AG04450 (cell line): ENCODE measurements at regions not wholly inside any gene's neighbourhood (a gene's known extent, or its start where the extent isn't known, plus 50 kb on each side); places are given as distances from the start of the nearest gene placed in this dataset.
"Not testable (repeated sequence)": the region's sequence is repeated elsewhere in the genome, so short reads cannot be mapped to it uniquely, and the experiment has no call there.

Source experiments
- CTCF ChIA-PET: fragments of 300-600, 350-600 bp; formaldehyde crosslinking; extraction: SDS; loops from one replicate; lab custom pipeline; 2022; ENCODE audit warnings: antibody characterized with exemption, inconsistent platforms; lab: Charles Lee
- POLR2A ChIA-PET: fragments of 350-600 bp; formaldehyde crosslinking; extraction: SDS; loops from one replicate; lab custom pipeline; 2021; ENCODE audit warnings: antibody characterized with exemption, inconsistent platforms; lab: Yijun Ruan, JAX
- DNase-seq: peaks from one replicate; pipeline ENCODE4 v3.0.0-alpha.2; 2011; ENCODE audit warnings: low read depth, low spot score
- H3K27ac ChIP-seq: one replicate; pipeline ENCODE4 v1.5.1; 2012; ENCODE audit warnings: low read depth, low read length, control low read depth
- H3K27me3 ChIP-seq: one replicate; pipeline ENCODE4 v1.6.0; 2012; ENCODE audit warnings: low read length; ENCODE audit not compliant: control insufficient read depth, insufficient read depth
- H3K4me3 ChIP-seq: 2 replicates; pipeline ENCODE4 v1.5.1; 2011; ENCODE audit warnings: mild to moderate bottlenecking, low read depth, low read length, control low read depth
- H3K9me3 ChIP-seq: 2 replicates; pipeline ENCODE4 v1.5.1; 2012; ENCODE audit warnings: low read length; ENCODE audit not compliant: control insufficient read depth, insufficient read depth
- TF ChIP-seq, protein P1 (sequence below): IDR thresholded peaks from 2 replicates; pipeline ENCODE4 v1.5.1; 2011; ENCODE audit warnings: low read depth, low read length, control low read depth, inconsistent platforms

GRCh38 chr5:115695310-115695880 lies 69.6 kb upstream of the TMED7 start:
- H3K27ac ChIP-seq = no peak overlapping the region

GRCh38 chr5:115691814-115692213 lies 66.0 kb upstream of the TMED7 start:
- H3K27ac ChIP-seq, H3K4me3 ChIP-seq, H3K9me3 ChIP-seq, DNase-seq, H3K27me3 ChIP-seq, POLR2A ChIA-PET, CTCF ChIA-PET: not testable (repeated sequence)

More at GRCh38 chr5:115695310-115695880, 69.6 kb upstream of the TMED7 start:
- Histone ChIP-seq H3K4me3 (no peak overlapping the region), H3K27me3 (peaks cover 2% of the 10 kb centered on the region), H3K9me3 (no peaks in the 10 kb centered on the region)
- no peak for DNase-seq
- POLR2A ChIA-PET = no interaction called here
- TF ChIP-seq, protein P1, sequence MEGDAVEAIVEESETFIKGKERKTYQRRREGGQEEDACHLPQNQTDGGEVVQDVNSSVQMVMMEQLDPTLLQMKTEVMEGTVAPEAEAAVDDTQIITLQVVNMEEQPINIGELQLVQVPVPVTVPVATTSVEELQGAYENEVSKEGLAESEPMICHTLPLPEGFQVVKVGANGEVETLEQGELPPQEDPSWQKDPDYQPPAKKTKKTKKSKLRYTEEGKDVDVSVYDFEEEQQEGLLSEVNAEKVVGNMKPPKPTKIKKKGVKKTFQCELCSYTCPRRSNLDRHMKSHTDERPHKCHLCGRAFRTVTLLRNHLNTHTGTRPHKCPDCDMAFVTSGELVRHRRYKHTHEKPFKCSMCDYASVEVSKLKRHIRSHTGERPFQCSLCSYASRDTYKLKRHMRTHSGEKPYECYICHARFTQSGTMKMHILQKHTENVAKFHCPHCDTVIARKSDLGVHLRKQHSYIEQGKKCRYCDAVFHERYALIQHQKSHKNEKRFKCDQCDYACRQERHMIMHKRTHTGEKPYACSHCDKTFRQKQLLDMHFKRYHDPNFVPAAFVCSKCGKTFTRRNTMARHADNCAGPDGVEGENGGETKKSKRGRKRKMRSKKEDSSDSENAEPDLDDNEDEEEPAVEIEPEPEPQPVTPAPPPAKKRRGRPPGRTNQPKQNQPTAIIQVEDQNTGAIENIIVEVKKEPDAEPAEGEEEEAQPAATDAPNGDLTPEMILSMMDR = no peak
- CTCF ChIA-PET = no interaction called here

DNA sequence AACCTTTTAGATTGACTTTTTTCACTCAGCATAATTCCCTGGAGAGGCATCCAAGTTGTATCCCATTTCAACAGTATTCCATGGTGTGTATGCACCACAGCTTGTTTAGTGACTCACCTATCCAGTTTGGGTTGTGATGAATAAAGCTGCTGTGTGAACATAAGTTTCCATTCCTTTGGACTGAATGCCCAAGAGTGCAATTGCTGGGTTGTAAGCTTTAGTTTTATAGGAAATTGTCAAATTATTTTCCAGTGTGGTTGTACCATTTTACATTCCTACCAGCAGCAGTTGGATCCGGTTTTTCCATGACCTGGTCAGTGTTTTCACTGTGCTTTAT lies 60.9 kb upstream of the TMED7 start:
- Histone ChIP-seq H3K9me3 (no peaks in the 10 kb centered on the region), H3K4me3 (no peak overlapping the region), H3K27ac (no peak overlapping the region), H3K27me3 (no peaks in the 10 kb centered on the region)
- no peak for DNase-seq
- CTCF ChIA-PET = no interaction called here
- TF ChIP-seq, protein P1 = no peak
- POLR2A ChIA-PET = no interaction called here

GRCh38 chr5:115686051-115686737 lies 60.4 kb upstream of the TMED7 start:
- POLR2A ChIA-PET = no interaction called here
- H3K27ac ChIP-seq = no peak overlapping the region
- no peak overlapping the region for H3K4me3 ChIP-seq
- TF ChIP-seq, protein P1 = no peak
- DNase-seq = no peak
- H3K27me3 ChIP-seq = no peaks in the 10 kb centered on the region
- CTCF ChIA-PET = no interaction called here
- H3K9me3 ChIP-seq = no peaks in the 10 kb centered on the region

GRCh38 chr5:115685490-115685889 lies 59.7 kb upstream of the TMED7 start:
- Histone ChIP-seq H3K9me3 (no peaks in the 10 kb centered on the region), H3K27ac (no peak overlapping the region), H3K27me3 (no peaks in the 10 kb centered on the region), H3K4me3 (no peak overlapping the region)
- POLR2A ChIA-PET = no interaction called here
- CTCF ChIA-PET = no interaction called here
- TF ChIP-seq, protein P1 = no peak
- DNase-seq = no peak
